IPS-18a (cell line): ENCODE measurements at regions not wholly inside any gene's neighbourhood (a gene's known extent, or its start where the extent isn't known, plus 50 kb on each side); places are given as distances from the start of the nearest gene placed in this dataset.

Experiments used
- H3K27ac ChIP-seq: one replicate; pipeline ENCODE4 v1.5.1; 2013; ENCODE audit warnings: low read length
- H3K27me3 ChIP-seq: one replicate; pipeline ENCODE4 v1.6.1; 2013; ENCODE audit warnings: mild to moderate bottlenecking, low read length; ENCODE audit not compliant: control insufficient read depth, insufficient read depth
- H3K36me3 ChIP-seq: one replicate; pipeline ENCODE4 v1.6.1; 2013; ENCODE audit warnings: low read depth, low read length; ENCODE audit not compliant: control insufficient read depth
- H3K4me1 ChIP-seq: one replicate; pipeline ENCODE4 v1.6.1; 2013; ENCODE audit warnings: low read depth, low read length; ENCODE audit not compliant: control insufficient read depth
- H3K4me3 ChIP-seq: one replicate; pipeline ENCODE4 v1.5.1; 2013; ENCODE audit warnings: low read length
- H3K9ac ChIP-seq: one replicate; pipeline ENCODE4 v1.6.1; 2013; ENCODE audit warnings: mild to moderate bottlenecking, low read length, moderate library complexity
- H3K9me3 ChIP-seq: one replicate; pipeline ENCODE4 v1.6.1; 2013; ENCODE audit warnings: low read depth, low read length; ENCODE audit not compliant: control insufficient read depth

GRCh38 chr2:103151046-103151445 is 389.2 kb downstream of the TMEM182 start:
- H3K36me3 ChIP-seq: no peaks in the 10 kb centered on the region
- H3K9ac ChIP-seq: no peak overlapping the region
- H3K9me3 ChIP-seq: no peaks in the 10 kb centered on the region
- no peak overlapping the region for H3K4me3 ChIP-seq
- H3K27ac ChIP-seq: no peak overlapping the region
- H3K4me1 ChIP-seq: no peaks in the 10 kb centered on the region
- no peaks in the 10 kb centered on the region for H3K27me3 ChIP-seq

GRCh38 chr2:103152556-103152955 is 390.7 kb downstream of the TMEM182 start:
- no peaks in the 10 kb centered on the region for H3K4me1 ChIP-seq
- no peak overlapping the region for H3K9ac ChIP-seq
- no peak overlapping the region for H3K4me3 ChIP-seq
- no peak overlapping the region for H3K27ac ChIP-seq
- no peaks in the 10 kb centered on the region for H3K36me3 ChIP-seq
- H3K9me3 ChIP-seq: no peaks in the 10 kb centered on the region
- no peaks in the 10 kb centered on the region for H3K27me3 ChIP-seq

- no peak overlapping the region for H3K4me3 ChIP-seq
- no peaks in the 10 kb centered on the region for H3K9me3 ChIP-seq
- no peaks in the 10 kb centered on the region for H3K36me3 ChIP-seq
- no peaks in the 10 kb centered on the region for H3K4me1 ChIP-seq
- no peak overlapping the region for H3K9ac ChIP-seq
- H3K27ac ChIP-seq: no peak overlapping the region
- H3K27me3 ChIP-seq: no peaks in the 10 kb centered on the region
Measured at GRCh38 chr2:103153580-103154284, 391.9 kb downstream of the TMEM182 start.

GRCh38 chr2:103155308-103155707 is 393.5 kb downstream of the TMEM182 start:
- Histone ChIP-seq H3K9ac (no peak overlapping the region), H3K9me3 (no peaks in the 10 kb centered on the region), H3K4me1 (no peaks in the 10 kb centered on the region), H3K36me3 (no peaks in the 10 kb centered on the region), H3K4me3 (no peak overlapping the region), H3K27me3 (no peaks in the 10 kb centered on the region), H3K27ac (no peak overlapping the region)

GRCh38 chr2:103159018-103159417 is 397.2 kb downstream of the TMEM182 start:
- no peak overlapping the region for H3K9ac ChIP-seq
- no peaks in the 10 kb centered on the region for H3K9me3 ChIP-seq
- no peak overlapping the region for H3K27ac ChIP-seq
- H3K36me3 ChIP-seq: no peaks in the 10 kb centered on the region
- no peaks in the 10 kb centered on the region for H3K4me1 ChIP-seq
- H3K27me3 ChIP-seq: no peaks in the 10 kb centered on the region
- H3K4me3 ChIP-seq: no peak overlapping the region

- no peak overlapping the region for H3K4me3 ChIP-seq
- no peaks in the 10 kb centered on the region for H3K9me3 ChIP-seq
- H3K27me3 ChIP-seq: no peaks in the 10 kb centered on the region
Measured at GRCh38 chr2:103161456-103162289, 399.8 kb downstream of the TMEM182 start.

GRCh38 chr2:103164748-103165147 is 402.9 kb downstream of the TMEM182 start:
- Histone ChIP-seq H3K27me3 (no peaks in the 10 kb centered on the region), H3K27ac (no peak overlapping the region), H3K9ac (no peak overlapping the region), H3K4me1 (peaks cover 5% of the 10 kb centered on the region), H3K4me3 (no peak overlapping the region), H3K36me3 (no peaks in the 10 kb centered on the region), H3K9me3 (no peaks in the 10 kb centered on the region)

More at GRCh38 chr2:103161456-103162289, 399.8 kb downstream of the TMEM182 start:
- Histone ChIP-seq H3K4me1 (peaks cover 5% of the 10 kb centered on the region), H3K36me3 (no peaks in the 10 kb centered on the region), H3K27ac (no peak overlapping the region), H3K9ac (no peak overlapping the region)

GRCh38 chr2:103165836-103166235 is 404.0 kb downstream of the TMEM182 start:
- peaks cover 5% of the 10 kb centered on the region for H3K4me1 ChIP-seq

GRCh38 chr2:103166456-103167324 is 404.9 kb downstream of the TMEM182 start:
- no peaks in the 10 kb centered on the region for H3K36me3 ChIP-seq
- H3K9me3 ChIP-seq: no peaks in the 10 kb centered on the region
- no peak overlapping the region for H3K9ac ChIP-seq
- H3K27me3 ChIP-seq: no peaks in the 10 kb centered on the region
- H3K4me3 ChIP-seq: no peak overlapping the region
- no peak overlapping the region for H3K27ac ChIP-seq
- H3K4me1 ChIP-seq: peaks cover 5% of the 10 kb centered on the region

More at GRCh38 chr2:103165836-103166235, 404.0 kb downstream of the TMEM182 start:
- Histone ChIP-seq H3K9ac (no peak overlapping the region), H3K27ac (no peak overlapping the region), H3K36me3 (no peaks in the 10 kb centered on the region), H3K27me3 (no peaks in the 10 kb centered on the region), H3K9me3 (no peaks in the 10 kb centered on the region), H3K4me3 (no peak overlapping the region)

GRCh38 chr2:103167599-103167998 is 405.8 kb downstream of the TMEM182 start:
- Histone ChIP-seq H3K27me3 (no peaks in the 10 kb centered on the region), H3K9me3 (no peaks in the 10 kb centered on the region), H3K27ac (no peak overlapping the region), H3K4me1 (peaks cover 5% of the 10 kb centered on the region), H3K4me3 (no peak overlapping the region), H3K9ac (no peak overlapping the region), H3K36me3 (no peaks in the 10 kb centered on the region)

GRCh38 chr2:103169861-103170260 is 408.0 kb downstream of the TMEM182 start:
- no peaks in the 10 kb centered on the region for H3K27me3 ChIP-seq
- H3K4me3 ChIP-seq: no peak overlapping the region
- H3K9me3 ChIP-seq: no peaks in the 10 kb centered on the region
- no peak overlapping the region for H3K27ac ChIP-seq
- no peak overlapping the region for H3K9ac ChIP-seq
- H3K4me1 ChIP-seq: peaks cover under 1% of the 10 kb centered on the region
- no peaks in the 10 kb centered on the region for H3K36me3 ChIP-seq
